SK-N-SH (cell line): ENCODE measurements at regions not wholly inside any gene's neighbourhood (a gene's known extent, or its start where the extent isn't known, plus 50 kb on each side); places are given as distances from the start of the nearest gene placed in this dataset.

ENCODE experiments used
- YY1 ChIP-seq: IDR thresholded peaks from 2 replicates; pipeline ENCODE4 v1.4.0; 2012; ENCODE audit warnings: low read depth, mild to moderate bottlenecking
- TF ChIP-seq, protein P1 (sequence below): fragments of 200-600 bp; sonication (generic); IDR thresholded peaks from 2 replicates; pipeline ENCODE4 v1.6.1; 2017; ENCODE audit warnings: antibody characterized with exemption, mild to moderate bottlenecking, moderate library complexity

GRCh38 chr7:116425647-116426209 lies 73.8 kb upstream of the CAV2 start:
- TF ChIP-seq YY1 = no peak
- TF ChIP-seq, protein P1, sequence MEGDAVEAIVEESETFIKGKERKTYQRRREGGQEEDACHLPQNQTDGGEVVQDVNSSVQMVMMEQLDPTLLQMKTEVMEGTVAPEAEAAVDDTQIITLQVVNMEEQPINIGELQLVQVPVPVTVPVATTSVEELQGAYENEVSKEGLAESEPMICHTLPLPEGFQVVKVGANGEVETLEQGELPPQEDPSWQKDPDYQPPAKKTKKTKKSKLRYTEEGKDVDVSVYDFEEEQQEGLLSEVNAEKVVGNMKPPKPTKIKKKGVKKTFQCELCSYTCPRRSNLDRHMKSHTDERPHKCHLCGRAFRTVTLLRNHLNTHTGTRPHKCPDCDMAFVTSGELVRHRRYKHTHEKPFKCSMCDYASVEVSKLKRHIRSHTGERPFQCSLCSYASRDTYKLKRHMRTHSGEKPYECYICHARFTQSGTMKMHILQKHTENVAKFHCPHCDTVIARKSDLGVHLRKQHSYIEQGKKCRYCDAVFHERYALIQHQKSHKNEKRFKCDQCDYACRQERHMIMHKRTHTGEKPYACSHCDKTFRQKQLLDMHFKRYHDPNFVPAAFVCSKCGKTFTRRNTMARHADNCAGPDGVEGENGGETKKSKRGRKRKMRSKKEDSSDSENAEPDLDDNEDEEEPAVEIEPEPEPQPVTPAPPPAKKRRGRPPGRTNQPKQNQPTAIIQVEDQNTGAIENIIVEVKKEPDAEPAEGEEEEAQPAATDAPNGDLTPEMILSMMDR = no peak
